GM18907 (cell line): ENCODE measurements at regions not wholly inside any gene's neighbourhood (a gene's known extent, or its start where the extent isn't known, plus 50 kb on each side); places are given as distances from the start of the nearest gene placed in this dataset.

Experiments used
- ATAC-seq: cut with Tn5 transposase; IDR thresholded peaks from one replicate; pipeline ENCODE4 v1.9.1; 2021; ENCODE audit warnings: mild to moderate bottlenecking, moderate library complexity; ENCODE audit not compliant: unreplicated experiment

- no peak for ATAC-seq
These were observed 64.2 kb upstream of the FAM20A start for GRCh38 chr17:68665373-68665772.

GRCh38 chr17:68662479-68662878 is 61.3 kb upstream of the FAM20A start:
- no peak for ATAC-seq

GRCh38 chr17:68662037-68662432 is 60.9 kb upstream of the FAM20A start:
- no peak for ATAC-seq

GRCh38 chr17:68661265-68662036 is 60.3 kb upstream of the FAM20A start:
- ATAC-seq = no peak

GRCh38 chr17:68660302-68660701 is 59.1 kb upstream of the FAM20A start:
- ATAC-seq = no peak

GRCh38 chr17:68658999-68659780 is 58.0 kb upstream of the FAM20A start:
- no peak for ATAC-seq

- ATAC-seq = no peak
These were observed 56.4 kb upstream of the FAM20A start for GRCh38 chr17:68657576-68657975.

GRCh38 chr17:68657166-68657565 is 56.0 kb upstream of the FAM20A start:
- no peak for ATAC-seq

- ATAC-seq = no peak
These were observed 55.5 kb upstream of the FAM20A start for GRCh38 chr17:68656666-68657065.
